ENCODE measurements at regions not wholly inside any gene's neighbourhood (a gene's known extent, or its start where the extent isn't known, plus 50 kb on each side); places are given as distances from the start of the nearest gene placed in this dataset.
"Not testable (repeated sequence)": the region's sequence is repeated elsewhere in the genome, so short reads cannot be mapped to it uniquely, and the experiment has no call there.

GRCh38 chr2:228956701-228957474 is 314.2 kb downstream of the PID1 start:
- DNase-seq (ENCODE audit: low read depth in 2 of 2), result no peak

GRCh38 chr2:228949831-228950230 is 321.3 kb downstream of the PID1 start:
- DNase-seq (ENCODE audit: low read depth in 2 of 2), result no peak

GRCh38 chr2:228945710-228946109 is 325.4 kb downstream of the PID1 start:
- no peak for DNase-seq (ENCODE audit: low read depth in 2 of 2)

- DNase-seq (ENCODE audit: low read depth in 2 of 2), result no peak
These were observed 328.2 kb downstream of the PID1 start for GRCh38 chr2:228942856-228943255.

GRCh38 chr2:228938629-228939028 is 332.5 kb downstream of the PID1 start:
- DNase-seq (ENCODE audit: low read depth in 2 of 2), result no peak

- DNase-seq (ENCODE audit: low read depth in 2 of 2), result no peak
These were observed 343.8 kb downstream of the PID1 start for GRCh38 chr2:228927028-228928010.

GRCh38 chr2:228919808-228920207 is 351.3 kb downstream of the PID1 start:
- DNase-seq (ENCODE audit: low read depth in 2 of 2), result no peak

- DNase-seq (ENCODE audit: low read depth in 2 of 2), result no peak
These were observed 353.9 kb downstream of the PID1 start for GRCh38 chr2:228917220-228917619.

GRCh38 chr2:228916416-228917090 is 354.5 kb downstream of the PID1 start:
- no peak for DNase-seq (ENCODE audit: low read depth in 2 of 2)

- DNase-seq (ENCODE audit: low read depth in 2 of 2), result no peak
These were observed 357.9 kb downstream of the PID1 start for GRCh38 chr2:228913176-228913575.

GRCh38 chr2:228910872-228911271 is 360.2 kb downstream of the PID1 start:
- not testable (repeated sequence) for DNase-seq (ENCODE audit: low read depth in 2 of 2)

- no peak for DNase-seq (ENCODE audit: low read depth in 2 of 2)
These were observed 368.9 kb downstream of the PID1 start for GRCh38 chr2:228902176-228902575.

- DNase-seq (ENCODE audit: low read depth in 2 of 2), result no peak
These were observed 369.6 kb downstream of the PID1 start for GRCh38 chr2:228901531-228901930.

GRCh38 chr2:228878138-228878537 is 392.9 kb downstream of the PID1 start:
- DNase-seq (ENCODE audit: low read depth in 2 of 2), result no peak

- DNase-seq (ENCODE audit: low read depth in 2 of 2), result no peak
These were observed 394.8 kb downstream of the PID1 start for GRCh38 chr2:228876276-228876675.

GRCh38 chr2:228875152-228875900 is 395.8 kb downstream of the PID1 start:
- DNase-seq (ENCODE audit: low read depth in 2 of 2), result no peak

- DNase-seq (ENCODE audit: low read depth in 2 of 2), result no peak
These were observed 400.1 kb downstream of the PID1 start for GRCh38 chr2:228871012-228871411.

- no peak for DNase-seq (ENCODE audit: low read depth in 2 of 2)
These were observed 401.3 kb downstream of the PID1 start for GRCh38 chr2:228869636-228870264.

GRCh38 chr2:228867406-228867805 is 403.7 kb downstream of the PID1 start:
- DNase-seq (ENCODE audit: low read depth in 2 of 2), result no peak

GRCh38 chr2:228866781-228867180 is 404.3 kb downstream of the PID1 start:
- no peak for DNase-seq (ENCODE audit: low read depth in 2 of 2)

- DNase-seq (ENCODE audit: low read depth in 2 of 2), result no peak
These were observed 405.0 kb downstream of the PID1 start for GRCh38 chr2:228866044-228866443.

All from dermis microvascular lymphatic vessel endothelial cell (primary cell).